ENCODE measurements at regions not wholly inside any gene's neighbourhood (a gene's known extent, or its start where the extent isn't known, plus 50 kb on each side); places are given as distances from the start of the nearest gene placed in this dataset.

DNA sequence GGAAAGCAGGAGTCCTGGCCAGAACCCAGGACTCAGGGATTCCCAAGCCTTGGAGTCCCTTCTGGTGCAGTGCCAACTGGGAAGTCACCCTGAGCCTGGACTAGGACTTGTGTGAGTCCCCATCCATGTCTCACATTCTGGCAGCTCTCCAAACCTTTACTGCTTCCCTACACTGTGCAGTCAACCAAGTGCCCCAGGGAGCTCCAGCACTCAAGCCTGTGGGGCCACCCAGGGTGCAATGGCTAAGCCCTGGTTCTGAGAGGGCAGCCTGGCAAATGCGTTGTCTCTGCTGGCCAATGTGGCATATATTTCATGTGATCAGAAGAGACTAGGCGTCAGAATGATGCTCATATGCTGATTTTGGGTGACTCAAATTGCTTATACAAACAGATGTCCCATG is 223.4 kb downstream of the SP3 start:
- no peak for TF ChIP-seq CTCF (IDR thresholded peaks at IDR 0.05)
- TF ChIP-seq POLR2AphosphoS5 (IDR thresholded peaks at IDR 0.05; ENCODE audit: insufficient read depth in 1 of 2, low read depth in 1 of 2): no peak
- TF ChIP-seq POLR2A (IDR thresholded peaks at IDR 0.05): no peak

All from vagina (tissue), 2 donors.